Gastrocnemius medialis (tissue), 4 donors: ENCODE measurements at regions not wholly inside any gene's neighbourhood (a gene's known extent, or its start where the extent isn't known, plus 50 kb on each side); places are given as distances from the start of the nearest gene placed in this dataset.
"Not testable (repeated sequence)": the region's sequence is repeated elsewhere in the genome, so short reads cannot be mapped to it uniquely, and the experiment has no call there.

Experiments used
- ATAC-seq, 2 donors: fragments of 150-250 bp; one replicate each; pipeline ENCODE4 v1.9.1; 2016
- DNase-seq, 2 donors: peaks; one replicate each; pipeline ENCODE4 v3.0.0-alpha.2; 2019
- H3K27ac ChIP-seq, 4 donors: fragments of 200-600 bp; sonication (generic); 1 replicate in 1 of 4; 2 replicates in 3 of 4; pipeline ENCODE4 v1.5.1; 2016 to 2018; ENCODE audit warnings: mild to moderate bottlenecking in 2 of 4, moderate library complexity in 1 of 4
- H3K27me3 ChIP-seq, 3 donors: fragments of 200-600 bp; sonication (generic) in 2 of 3; 1 replicate in 1 of 3; 2 replicates in 2 of 3; pipeline versions ENCODE4 v1.5.1 to v1.6.0; 2016 to 2019; ENCODE audit warnings: mild to moderate bottlenecking in 1 of 3, moderate library complexity in 1 of 3
- H3K36me3 ChIP-seq, 2 donors: fragments of 200-600 bp; sonication (generic) in 1 of 2; one replicate each; pipeline ENCODE4 v1.5.1; 2017 to 2018
- H3K4me1 ChIP-seq, 2 donors: fragments of 200-600 bp; sonication (generic) in 1 of 2; one replicate each; pipeline ENCODE4 v1.5.1; 2016 to 2017; ENCODE audit warnings: mild to moderate bottlenecking in 2 of 2
- H3K4me3 ChIP-seq, 4 donors: fragments of 200-600 bp; sonication (generic) in 3 of 4; 1 replicate in 1 of 4; 2 replicates in 3 of 4; pipeline ENCODE4 v1.5.1; 2016 to 2019; ENCODE audit warnings: mild to moderate bottlenecking in 2 of 4
- H3K9me3 ChIP-seq, 3 donors: fragments of 200-600 bp; sonication (generic) in 2 of 3; 1 replicate in 1 of 3; 2 replicates in 2 of 3; pipeline ENCODE4 v1.5.1; 2016 to 2019
- POLR2A ChIP-seq, 2 donors: fragments of 450-650 bp; IDR thresholded peaks; one replicate each; pipeline ENCODE4 v1.6.1; 2017; ENCODE audit warnings: antibody characterized with exemption in 2 of 2, mild to moderate bottlenecking in 2 of 2, moderate library complexity in 2 of 2
- in situ Hi-C, 4 donors: fragments of 200-750 bp; cut with MboI; loops; one replicate each; pipeline versions ENCODE4 v1.15.0 to v1.8.0; 2017; ENCODE audit warnings: low sequenced_read_pairs in 4 of 4
- intact Hi-C: fragments of 100-400 bp; cut with DNase I; formaldehyde crosslinking; loops from one replicate; pipeline ENCODE4 v1.15.1; 2023; ENCODE audit warnings: low total_unique reads
- TF ChIP-seq, protein P1 (sequence below), 5 experiments: fragments of 450-650 bp in 3 of 5; fragments of 200-600 bp in 2 of 5; sonication (generic) in 2 of 5; IDR thresholded peaks in 4 of 5; conservative IDR thresholded peaks in 1 of 5; 1 replicate in 4 of 5; 2 replicates in 1 of 5; pipeline ENCODE4 v1.5.1; 2016 to 2019; ENCODE audit warnings: antibody characterized with exemption in 5 of 5, mild to moderate bottlenecking in 3 of 5, moderate library complexity in 3 of 5

DNA sequence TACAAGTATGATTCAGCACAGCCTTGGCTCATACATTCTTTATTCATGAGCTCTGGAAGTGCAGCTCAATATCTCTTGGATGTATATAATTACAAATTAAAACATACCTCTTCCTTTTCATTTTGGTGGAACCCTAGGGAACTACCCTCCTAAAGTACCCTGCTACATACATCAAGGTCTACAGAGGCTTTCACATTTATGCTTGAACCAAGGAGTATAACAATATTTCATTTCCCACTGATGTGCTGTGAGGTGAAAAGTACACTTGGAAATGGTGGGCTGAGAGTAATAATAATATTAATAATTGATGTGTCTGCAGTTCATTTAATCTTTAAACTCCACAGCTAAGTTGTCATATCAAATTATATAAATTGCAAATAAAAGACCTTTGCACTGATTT, 142.2 kb upstream of the LRRC3B start:
- intact Hi-C loops (no loop called here), in situ Hi-C loops (no loop called here)
- no peak for DNase-seq
- H3K4me1 ChIP-seq = no peaks in the 10 kb centered on the region
- no peaks in the 10 kb centered on the region for H3K27me3 ChIP-seq
- H3K27ac ChIP-seq = no peak overlapping the region
- no peak overlapping the region for H3K4me3 ChIP-seq
- no peaks in the 10 kb centered on the region for H3K36me3 ChIP-seq
- TF ChIP-seq POLR2A (IDR thresholded peaks at IDR 0.05) = no peak
- TF ChIP-seq, protein P1, sequence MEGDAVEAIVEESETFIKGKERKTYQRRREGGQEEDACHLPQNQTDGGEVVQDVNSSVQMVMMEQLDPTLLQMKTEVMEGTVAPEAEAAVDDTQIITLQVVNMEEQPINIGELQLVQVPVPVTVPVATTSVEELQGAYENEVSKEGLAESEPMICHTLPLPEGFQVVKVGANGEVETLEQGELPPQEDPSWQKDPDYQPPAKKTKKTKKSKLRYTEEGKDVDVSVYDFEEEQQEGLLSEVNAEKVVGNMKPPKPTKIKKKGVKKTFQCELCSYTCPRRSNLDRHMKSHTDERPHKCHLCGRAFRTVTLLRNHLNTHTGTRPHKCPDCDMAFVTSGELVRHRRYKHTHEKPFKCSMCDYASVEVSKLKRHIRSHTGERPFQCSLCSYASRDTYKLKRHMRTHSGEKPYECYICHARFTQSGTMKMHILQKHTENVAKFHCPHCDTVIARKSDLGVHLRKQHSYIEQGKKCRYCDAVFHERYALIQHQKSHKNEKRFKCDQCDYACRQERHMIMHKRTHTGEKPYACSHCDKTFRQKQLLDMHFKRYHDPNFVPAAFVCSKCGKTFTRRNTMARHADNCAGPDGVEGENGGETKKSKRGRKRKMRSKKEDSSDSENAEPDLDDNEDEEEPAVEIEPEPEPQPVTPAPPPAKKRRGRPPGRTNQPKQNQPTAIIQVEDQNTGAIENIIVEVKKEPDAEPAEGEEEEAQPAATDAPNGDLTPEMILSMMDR (IDR thresholded peaks at IDR 0.05 in 4 of 5, conservative IDR thresholded peaks at IDR 0.05 in 1 of 5) = no peak
- H3K9me3 ChIP-seq = no peaks in the 10 kb centered on the region
- ATAC-seq = no peak

DNA sequence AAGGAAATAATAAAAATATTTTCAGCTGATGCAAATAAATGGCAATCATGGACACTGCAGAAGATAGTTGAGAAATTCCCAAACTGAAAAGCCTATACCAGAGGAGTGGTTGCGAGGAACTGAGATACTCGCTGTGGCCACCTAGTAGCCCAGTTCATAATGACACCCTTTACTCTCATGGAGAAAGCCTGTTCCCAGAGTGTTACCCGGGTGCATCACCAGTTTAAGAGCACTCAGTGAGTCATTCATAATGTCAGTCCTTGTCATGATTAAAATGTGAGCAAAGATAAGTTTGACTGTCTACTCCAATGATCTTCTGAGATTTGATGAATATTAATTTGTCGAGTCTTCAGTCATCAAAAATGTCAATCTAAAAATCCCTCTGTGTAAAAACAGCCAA, 138.4 kb upstream of the LRRC3B start:
- in situ Hi-C loops = no loop called here

DNA sequence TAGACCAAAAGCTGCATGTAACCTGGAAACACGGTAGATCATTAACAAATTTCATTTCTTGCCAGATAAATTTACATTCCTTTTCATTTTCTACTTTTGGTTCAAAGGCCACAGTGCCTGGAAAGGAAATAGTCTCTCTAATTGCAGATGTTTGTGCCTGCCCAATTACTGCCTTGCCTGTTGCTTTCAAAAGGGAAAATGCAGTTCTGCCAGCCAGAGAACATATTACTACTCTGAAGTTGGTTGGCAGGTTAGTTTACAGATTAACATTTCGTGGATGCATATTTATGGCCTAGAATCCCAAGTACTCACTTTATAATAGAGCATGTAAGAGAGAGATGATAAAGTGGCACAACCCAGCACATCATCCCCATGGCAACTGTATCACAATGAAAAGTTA, 124.3 kb upstream of the LRRC3B start:
- in situ Hi-C loops (no loop called here), intact Hi-C loops (no loop called here)
- TF ChIP-seq, protein P1 (IDR thresholded peaks at IDR 0.05 in 4 of 5, conservative IDR thresholded peaks at IDR 0.05 in 1 of 5) = no peak
- no peak for TF ChIP-seq POLR2A (IDR thresholded peaks at IDR 0.05)
- no peak for ATAC-seq
- Histone ChIP-seq H3K27ac (no peak overlapping the region), H3K27me3 (no peaks in the 10 kb centered on the region), H3K36me3 (no peaks in the 10 kb centered on the region), H3K9me3 (no peaks in the 10 kb centered on the region), H3K4me1 (no peaks in the 10 kb centered on the region), H3K4me3 (no peak overlapping the region)
- no peak for DNase-seq

More for the DNA sequence above, 138.4 kb upstream of the LRRC3B start:
- H3K27me3 ChIP-seq = no peaks in the 10 kb centered on the region
- intact Hi-C loops = no loop called here
- H3K27ac ChIP-seq = no peak overlapping the region
- H3K9me3 ChIP-seq = no peaks in the 10 kb centered on the region
- TF ChIP-seq POLR2A (IDR thresholded peaks at IDR 0.05) = no peak
- TF ChIP-seq, protein P1 (IDR thresholded peaks at IDR 0.05 in 4 of 5, conservative IDR thresholded peaks at IDR 0.05 in 1 of 5) = no peak
- ATAC-seq = no peak
- no peak for DNase-seq
- H3K36me3 ChIP-seq = no peaks in the 10 kb centered on the region
- H3K4me3 ChIP-seq = no peak overlapping the region
- H3K4me1 ChIP-seq = no peaks in the 10 kb centered on the region

DNA sequence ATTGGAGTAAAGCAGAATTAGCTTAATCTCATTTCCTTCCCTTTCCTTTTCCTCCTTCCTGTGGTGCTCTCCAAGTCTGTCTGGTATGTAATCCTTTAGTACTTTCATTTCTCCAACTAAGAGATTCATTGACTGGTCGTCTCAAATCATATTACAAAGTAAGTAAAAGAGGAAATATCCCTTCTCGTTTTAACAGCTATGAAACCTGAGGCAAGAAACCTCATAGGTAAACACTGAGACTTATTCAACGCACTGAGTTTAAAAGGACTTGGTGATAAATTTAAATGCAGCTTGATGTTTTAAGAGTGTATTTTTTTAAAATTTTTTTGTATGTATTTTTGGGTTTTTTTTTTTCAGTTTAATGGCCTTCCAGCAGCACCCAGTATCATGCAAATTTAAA, 117.2 kb upstream of the LRRC3B start:
- TF ChIP-seq POLR2A (IDR thresholded peaks at IDR 0.05) = no peak
- TF ChIP-seq, protein P1 (IDR thresholded peaks at IDR 0.05 in 4 of 5, conservative IDR thresholded peaks at IDR 0.05 in 1 of 5) = no peak
- Histone ChIP-seq H3K4me3 (no peak overlapping the region), H3K27me3 (no peaks in the 10 kb centered on the region), H3K4me1 (no peaks in the 10 kb centered on the region), H3K27ac (no peak overlapping the region), H3K36me3 (no peaks in the 10 kb centered on the region), H3K9me3 (no peaks in the 10 kb centered on the region)
- ATAC-seq (no peak), DNase-seq (no peak)
- intact Hi-C loops (no loop called here), in situ Hi-C loops (no loop called here)

DNA sequence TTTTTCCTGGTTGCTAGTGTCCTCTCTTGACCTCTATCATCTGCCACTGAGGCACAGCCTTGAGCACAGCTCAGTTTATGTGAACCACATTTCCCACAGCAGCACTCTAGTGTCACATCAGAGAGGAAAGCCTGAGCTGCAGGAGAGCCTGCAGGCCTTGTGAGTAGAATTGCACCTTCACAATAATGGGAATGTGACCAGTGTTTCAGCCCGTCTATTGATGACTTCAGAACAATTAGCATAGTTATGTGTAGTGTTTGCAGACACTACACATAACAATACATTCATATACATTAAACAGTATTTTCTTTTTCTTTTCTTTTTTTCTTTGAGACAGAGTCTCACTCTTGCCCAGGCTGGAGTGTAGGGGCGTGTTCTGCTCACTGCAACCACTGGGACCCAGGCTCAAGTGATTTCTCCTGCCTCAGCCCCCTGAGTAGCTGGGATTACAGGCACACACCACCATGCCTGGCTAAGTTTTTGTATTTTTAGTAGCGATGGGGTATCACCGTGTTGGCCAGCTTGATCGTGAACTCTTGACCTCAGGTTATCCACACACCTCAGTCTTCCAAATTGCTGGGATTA, 108.0 kb upstream of the LRRC3B start:
- in situ Hi-C loops, ATAC-seq, intact Hi-C loops, H3K27ac ChIP-seq, H3K4me3 ChIP-seq, H3K4me1 ChIP-seq, H3K9me3 ChIP-seq, H3K36me3 ChIP-seq, DNase-seq, H3K27me3 ChIP-seq: not testable (repeated sequence)
